COLO668 (cell line): ENCODE measurements at regions not wholly inside any gene's neighbourhood (a gene's known extent, or its start where the extent isn't known, plus 50 kb on each side); places are given as distances from the start of the nearest gene placed in this dataset.

Experiments
- DNase-seq: peaks from one replicate; lab custom pipeline; 2025; ENCODE audit not compliant: unreplicated experiment; lab: John Stamatoyannopoulos, UW

DNA sequence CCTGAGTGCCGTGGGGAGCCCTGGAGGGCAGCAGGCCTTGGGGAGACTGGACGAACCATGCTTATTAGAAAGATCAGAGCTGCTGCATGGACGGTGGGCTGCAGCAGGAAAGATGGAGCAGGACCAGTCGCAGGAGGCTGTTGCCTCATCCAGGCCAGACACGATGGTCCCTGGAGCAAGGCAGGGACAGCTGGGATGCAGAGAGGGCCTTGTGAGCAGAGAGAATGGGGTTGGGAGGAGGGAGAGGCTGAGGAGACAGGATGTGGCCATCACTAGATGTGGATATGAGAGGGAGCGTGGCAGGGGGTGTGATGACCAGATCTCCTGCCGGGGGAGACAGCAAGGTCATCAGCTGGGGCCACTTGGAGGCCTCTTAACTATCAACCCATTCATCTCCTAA lies 727.6 kb downstream of the PTPRU start:
- DNase-seq: no peak

- no peak for DNase-seq
These were observed 726.5 kb downstream of the PTPRU start for GRCh38 chr1:29962831-29963247.

DNA sequence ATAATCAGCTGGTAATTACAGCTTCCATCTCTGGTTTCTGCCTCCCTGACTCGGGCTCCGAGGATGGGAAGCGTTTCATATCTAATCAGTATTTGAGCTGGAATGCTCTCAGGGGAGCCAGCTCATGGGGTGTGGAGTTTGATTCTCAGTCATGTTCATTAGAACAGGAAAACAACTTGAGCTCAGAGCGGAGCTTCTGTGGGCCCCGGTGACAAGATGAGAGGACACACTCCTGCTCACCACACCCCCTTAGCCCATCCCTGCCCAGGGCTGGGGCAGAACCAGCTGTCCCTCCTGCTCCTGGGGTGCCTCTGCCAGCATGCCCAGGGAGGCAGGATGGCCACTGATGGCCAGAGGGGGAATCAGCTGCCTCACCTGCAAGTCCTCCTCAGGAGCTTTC lies 726.0 kb downstream of the PTPRU start:
- DNase-seq: no peak

- no peak for DNase-seq
These were observed 725.2 kb downstream of the PTPRU start for GRCh38 chr1:29961293-29962059.

GRCh38 chr1:29960876-29961275 lies 724.6 kb downstream of the PTPRU start:
- DNase-seq: no peak

DNA sequence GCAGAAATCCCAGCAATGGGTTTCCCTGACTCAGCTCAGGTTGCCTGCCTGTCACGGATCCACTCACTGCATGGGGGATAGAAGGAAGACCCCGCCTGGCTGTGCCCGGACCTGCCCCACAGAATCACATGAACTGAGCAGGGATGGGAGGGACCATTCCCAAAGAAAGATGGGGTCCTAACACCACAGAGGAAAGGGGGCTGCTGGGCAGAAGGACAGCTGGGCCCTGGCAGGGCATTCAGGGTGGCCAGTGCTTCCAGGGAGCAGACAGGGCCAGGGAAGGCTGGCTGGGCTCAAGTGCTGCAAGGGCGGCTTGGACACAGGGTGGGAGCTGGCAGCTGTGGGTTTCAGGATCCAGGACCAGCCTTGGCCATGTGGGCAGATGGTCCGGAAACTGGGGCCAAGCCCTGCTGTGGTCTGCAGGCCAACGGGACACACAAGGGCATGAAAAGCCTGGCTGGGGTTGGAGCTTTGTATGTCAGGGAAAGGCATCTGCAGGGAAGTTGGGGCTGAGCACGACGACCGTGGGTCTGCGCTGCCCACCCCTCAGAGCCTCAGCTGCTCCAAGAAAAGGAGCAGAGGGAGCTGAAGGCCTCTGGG lies 723.9 kb downstream of the PTPRU start:
- no peak for DNase-seq

- DNase-seq: no peak
These were observed 723.0 kb downstream of the PTPRU start for GRCh38 chr1:29959356-29959755.

- DNase-seq: no peak
These were observed 721.9 kb downstream of the PTPRU start for GRCh38 chr1:29958271-29958670.

DNA sequence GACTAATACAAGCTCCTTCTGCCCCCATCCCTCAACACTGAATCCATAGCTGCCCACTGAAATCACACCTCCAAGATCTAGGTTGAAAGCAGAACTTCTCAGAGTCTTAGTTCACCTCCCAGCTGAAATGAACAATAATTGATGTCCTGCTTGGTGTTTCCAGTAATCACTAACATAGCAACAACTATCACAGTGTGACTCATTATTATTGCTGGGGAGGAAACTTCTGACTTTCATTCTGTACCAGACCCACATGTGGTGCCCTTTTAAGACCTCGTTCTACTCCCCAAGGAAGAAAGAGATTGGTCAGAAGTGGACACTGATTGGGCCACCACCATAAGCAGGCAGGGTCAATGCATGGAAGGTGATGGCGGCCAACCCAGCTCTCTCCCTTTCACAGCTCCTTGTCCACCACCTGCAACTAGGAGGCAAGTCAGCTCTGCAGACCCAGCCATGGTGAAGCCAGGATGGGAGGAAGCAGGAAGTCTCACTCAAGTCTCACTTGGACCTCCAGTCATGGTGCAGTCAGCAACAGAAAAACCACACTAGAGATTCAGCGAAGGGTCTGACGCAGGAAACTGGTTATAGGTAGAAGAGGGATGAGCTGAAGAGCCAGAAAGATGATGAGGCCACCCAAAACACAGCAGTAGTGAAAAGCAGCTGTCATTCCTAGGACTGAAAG lies 720.2 kb downstream of the PTPRU start:
- no peak for DNase-seq

DNA sequence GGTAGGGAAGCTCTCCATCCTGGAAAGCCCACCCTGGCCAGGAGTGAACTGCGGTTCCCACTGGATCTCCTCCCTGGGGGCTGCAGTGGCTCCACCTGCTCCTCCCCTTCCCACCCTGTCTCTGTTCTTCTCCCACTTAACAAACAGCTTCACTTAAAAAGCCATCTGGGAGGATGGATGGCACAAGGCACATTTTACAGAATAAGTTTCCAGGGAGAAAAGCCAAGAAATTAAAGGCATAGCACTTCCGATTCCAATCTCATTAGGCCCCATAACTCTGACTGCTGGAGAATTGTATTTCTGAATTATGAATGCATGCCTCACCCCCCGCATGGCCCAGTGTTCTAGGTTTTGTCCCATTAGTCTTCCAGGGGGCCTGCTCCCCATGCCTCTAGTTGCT lies 718.3 kb downstream of the PTPRU start:
- no peak for DNase-seq

DNA sequence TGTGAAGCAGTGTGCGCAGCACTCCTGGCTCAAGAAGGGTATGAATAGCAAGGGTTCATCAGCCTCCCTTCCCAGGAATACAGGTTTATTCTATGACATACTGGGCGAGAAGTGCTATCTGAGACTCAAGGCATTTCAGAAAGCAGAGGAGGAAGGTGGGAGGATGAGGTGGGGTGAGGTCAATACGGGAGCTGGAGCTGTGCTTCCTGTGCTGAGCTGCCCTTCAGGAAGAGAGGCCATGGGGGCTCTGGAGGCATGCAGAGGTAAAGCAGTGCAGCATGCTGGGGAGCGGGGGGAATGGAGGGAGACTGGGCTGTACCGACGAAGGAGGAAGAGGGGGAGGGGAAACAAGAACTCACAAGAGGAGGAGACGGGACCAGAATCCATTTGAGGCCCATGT lies 717.6 kb downstream of the PTPRU start:
- DNase-seq: no peak

DNA sequence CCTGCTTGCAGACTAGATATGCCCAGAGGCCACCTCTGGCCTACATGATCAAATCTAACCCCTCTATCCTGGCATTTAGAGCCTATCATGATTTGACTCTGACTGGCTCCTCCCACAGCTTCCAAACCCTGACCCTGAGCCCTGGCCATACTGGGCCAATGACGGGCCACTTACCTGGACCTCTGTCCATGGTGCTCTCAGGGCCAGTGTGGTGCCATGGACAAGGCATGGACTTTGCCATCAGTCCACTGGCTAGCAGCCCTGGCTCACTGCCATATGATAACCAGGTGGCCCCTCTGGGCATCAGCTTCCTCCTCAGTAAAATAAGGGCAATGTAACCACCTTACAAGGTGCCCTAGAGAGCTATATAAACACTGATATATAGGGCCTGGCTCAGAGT lies 713.4 kb downstream of the PTPRU start:
- DNase-seq: no peak

DNA sequence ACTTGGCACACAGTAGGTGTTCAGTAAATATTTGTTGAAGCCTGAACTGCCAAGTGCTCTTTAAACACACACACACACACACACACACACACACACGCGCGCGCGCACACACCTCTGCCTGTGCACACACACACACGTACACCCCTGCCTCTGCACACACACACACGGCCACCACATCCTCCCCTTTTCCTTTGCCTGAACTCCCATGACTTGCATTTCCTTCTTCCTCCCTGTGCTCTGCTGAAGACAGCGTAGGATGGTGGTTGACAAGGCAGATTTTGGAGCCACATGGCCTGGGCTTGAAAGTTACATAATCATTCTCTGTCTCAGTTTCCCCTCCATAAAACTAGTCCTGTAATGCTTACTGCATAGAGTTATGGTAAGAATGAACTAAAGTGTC lies 712.3 kb downstream of the PTPRU start:
- no peak for DNase-seq

DNA sequence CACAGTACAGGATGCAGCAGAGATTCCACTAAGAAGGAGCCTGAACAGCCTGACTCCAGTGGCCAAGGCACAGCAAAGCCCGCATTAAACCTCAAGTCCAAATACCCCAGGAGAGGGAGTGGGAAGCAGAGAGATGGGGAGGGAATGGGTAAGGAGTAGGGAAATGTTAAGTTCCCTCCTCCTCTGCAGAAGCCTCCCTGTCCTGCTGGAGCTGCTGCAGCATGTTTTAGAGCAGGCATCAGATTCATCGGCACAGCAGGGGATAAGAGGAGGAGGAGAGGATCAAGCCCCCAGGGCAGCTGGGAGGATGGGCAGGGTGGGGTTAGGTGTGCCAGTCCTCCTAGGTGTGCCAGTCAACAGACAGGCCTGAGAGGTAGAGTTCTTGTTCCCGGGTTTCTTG lies 709.7 kb downstream of the PTPRU start:
- DNase-seq: no peak

- no peak for DNase-seq
These were observed 709.1 kb downstream of the PTPRU start for GRCh38 chr1:29945426-29945825.

DNA sequence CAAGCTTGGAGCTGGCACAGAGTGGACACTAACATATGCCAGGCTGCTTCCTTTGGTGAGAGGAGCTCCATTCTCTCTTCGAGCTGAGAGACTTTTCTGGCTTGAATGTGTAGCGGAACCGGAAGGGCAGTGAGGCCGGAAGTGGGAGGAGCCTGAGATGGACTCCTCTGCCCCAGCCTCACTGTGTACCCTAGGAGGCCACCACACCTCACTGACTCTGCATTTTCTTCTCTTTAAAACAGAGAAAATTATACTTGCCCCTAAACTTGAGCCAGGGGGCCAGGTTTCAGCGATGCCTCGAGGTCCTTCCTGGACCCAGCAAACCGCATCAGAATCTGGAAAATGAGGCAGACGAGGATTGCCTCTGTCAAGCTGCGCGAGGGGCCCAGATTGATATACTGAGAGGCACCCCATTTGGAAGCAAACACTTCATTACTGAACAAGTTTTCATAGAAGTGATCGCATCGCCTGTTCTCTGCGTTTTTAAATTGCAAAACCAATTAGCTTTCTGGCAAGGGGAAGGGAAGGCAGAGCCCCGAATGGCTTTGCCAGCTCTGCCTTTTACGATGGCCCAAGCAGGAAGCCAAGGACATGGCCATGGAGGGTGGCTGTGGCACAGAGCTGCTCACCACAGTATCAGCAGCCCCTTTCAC lies 708.1 kb downstream of the PTPRU start:
- DNase-seq: no peak

DNA sequence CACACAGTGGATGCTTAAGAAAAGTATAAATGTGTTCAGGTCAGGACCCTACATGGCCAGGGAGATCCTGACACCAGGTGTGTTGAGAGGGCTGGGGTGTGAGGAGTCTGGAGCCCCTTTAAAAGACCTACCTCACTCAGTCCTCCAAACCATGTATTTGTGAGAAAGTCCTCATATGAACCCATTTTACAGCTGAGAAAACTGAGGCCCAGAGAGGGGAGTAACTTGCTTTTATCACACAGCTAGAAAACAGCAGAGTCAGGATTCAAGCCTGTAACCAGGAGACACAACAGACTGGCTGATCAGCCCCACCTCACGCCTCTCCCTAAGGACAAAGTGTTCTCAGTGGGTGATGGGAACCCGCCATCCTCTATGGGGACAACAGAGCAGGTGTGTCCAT lies 706.7 kb downstream of the PTPRU start:
- DNase-seq: no peak

GRCh38 chr1:29939079-29939478 lies 702.8 kb downstream of the PTPRU start:
- DNase-seq: no peak

GRCh38 chr1:29937356-29937755 lies 701.0 kb downstream of the PTPRU start:
- DNase-seq: no peak

- DNase-seq: no peak
These were observed 699.8 kb downstream of the PTPRU start for GRCh38 chr1:29936031-29936544.

- no peak for DNase-seq
These were observed 698.0 kb downstream of the PTPRU start for GRCh38 chr1:29934255-29934772.
